PC-9 (cell line): ENCODE measurements at regions not wholly inside any gene's neighbourhood (a gene's known extent, or its start where the extent isn't known, plus 50 kb on each side); places are given as distances from the start of the nearest gene placed in this dataset.
A peak's percentile ranks its signal among the peaks of the same experiment; 100 is the strongest.

ENCODE experiments used
- BruUV-seq: library from RNA; stranded (reverse); fragments of 400-500 nt; replicated peaks from 2 replicates; lab custom pipeline; 2021; lab: Mats Ljungman, UMichigan
- CTCF ChIA-PET: fragments of 300-600 bp; sonication (Branson Sonifier 250); formaldehyde crosslinking; loops from one replicate; lab custom pipeline; 2022; ENCODE audit warnings: antibody characterized with exemption; lab: Charles Lee
- POLR2A ChIA-PET: fragments of 300-600 bp; sonication (Branson Sonifier 250); formaldehyde crosslinking; loops from one replicate; lab custom pipeline; 2022; ENCODE audit warnings: antibody characterized with exemption; ENCODE audit not compliant: unreplicated experiment; lab: Charles Lee
- DNase-seq, 2 experiments: peaks; one replicate each; pipeline versions ENCODE4 v3.0.0 to v3.0.0-alpha.2; 2015 to 2022; ENCODE audit warnings: mixed read lengths in 1 of 2
- H2AFZ ChIP-seq: fragments of 200-600 bp; sonication (generic); 2 replicates; pipeline ENCODE4 v1.8.1; 2017; ENCODE audit warnings: antibody characterized with exemption
- H3F3A ChIP-seq: fragments of 200-600 bp; sonication (generic); 2 replicates; pipeline ENCODE4 v1.8.1; 2017; ENCODE audit warnings: antibody characterized with exemption, mild to moderate bottlenecking, low read depth; ENCODE audit not compliant: insufficient read depth
- H3K27ac ChIP-seq: fragments of 200-600 bp; sonication (generic); 2 replicates; pipeline ENCODE4 v1.6.1; 2016; ENCODE audit warnings: mixed run types
- H3K27me3 ChIP-seq: fragments of 200-600 bp; sonication (generic); 2 replicates; pipeline ENCODE4 v1.6.1; 2016; ENCODE audit warnings: low read depth, mixed run types; ENCODE audit not compliant: insufficient read depth
- H3K36me3 ChIP-seq: fragments of 200-600 bp; sonication (generic); 2 replicates; pipeline ENCODE4 v1.6.1; 2016; ENCODE audit warnings: low read depth, mixed run types
- H3K4me1 ChIP-seq: fragments of 200-600 bp; sonication (generic); replicated peaks from 2 replicates; pipeline ENCODE4 v1.6.1; 2016; ENCODE audit warnings: mixed run types; ENCODE audit not compliant: insufficient read depth
- H3K4me2 ChIP-seq: fragments of 200-600 bp; sonication (generic); 2 replicates; pipeline ENCODE4 v1.6.1; 2017; ENCODE audit warnings: mixed run types
- H3K4me3 ChIP-seq: fragments of 200-600 bp; sonication (generic); 2 replicates; pipeline ENCODE4 v1.6.1; 2016; ENCODE audit warnings: mixed run types
- H3K79me2 ChIP-seq: fragments of 200-600 bp; sonication (generic); 2 replicates; pipeline ENCODE4 v1.6.1; 2017; ENCODE audit warnings: low read depth, mixed run types
- H3K9me2 ChIP-seq: fragments of 200-600 bp; sonication (generic); 2 replicates; pipeline ENCODE4 v1.8.1; 2017; ENCODE audit warnings: mild to moderate bottlenecking; ENCODE audit not compliant: insufficient read depth
- H3K9me3 ChIP-seq: fragments of 200-600 bp; sonication (generic); 2 replicates; pipeline ENCODE4 v1.8.1; 2016; ENCODE audit warnings: low read depth; ENCODE audit not compliant: insufficient read depth
- H4K20me1 ChIP-seq: fragments of 200-600 bp; sonication (generic); 2 replicates; pipeline ENCODE4 v1.8.1; 2017; ENCODE audit not compliant: insufficient read depth
- EZH2 ChIP-seq: fragments of 200-600 bp; sonication (generic); IDR thresholded peaks from 2 replicates; pipeline ENCODE4 v1.8.0; 2017; ENCODE audit warnings: antibody characterized with exemption, low read depth
- intact Hi-C: fragments of 100-400 bp; cut with micrococcal nuclease; formaldehyde crosslinking; loops from one replicate; pipeline ENCODE4 v1.10.0; 2022; ENCODE audit not compliant: unreplicated experiment
- TF ChIP-seq, protein P1 (sequence below): fragments of 200-600 bp; sonication (generic); conservative IDR thresholded peaks from 2 replicates; pipeline ENCODE4 v1.6.1; 2017; ENCODE audit warnings: mixed run types, antibody characterized with exemption, mild to moderate bottlenecking, moderate library complexity

DNA sequence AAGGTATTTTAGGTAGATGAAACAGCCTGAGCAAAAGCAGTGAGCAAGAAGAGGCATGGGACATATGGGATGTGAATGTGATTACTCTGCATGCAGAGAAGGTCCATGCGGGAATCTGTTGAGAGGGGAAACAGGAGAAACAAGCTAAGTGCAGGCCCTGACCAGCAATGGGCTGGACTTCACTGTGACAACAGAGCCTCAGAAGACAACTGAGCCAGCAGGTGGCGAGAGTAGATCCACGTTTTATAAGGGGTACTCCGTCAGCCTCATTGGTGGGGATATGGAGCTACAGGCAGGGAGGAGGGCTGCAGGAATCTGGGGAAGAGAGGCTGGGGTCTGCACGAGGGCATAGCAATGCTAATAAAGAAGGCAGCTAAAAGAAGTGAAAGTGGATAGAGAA lies 405.9 kb upstream of the LMCD1 start:
- H2AFZ ChIP-seq = no peak overlapping the region
- H3K36me3 ChIP-seq = no peaks in the 10 kb centered on the region
- no TSS peak for BruUV-seq
- intact Hi-C loops = no loop called here
- no peak overlapping the region for H3K27ac ChIP-seq
- no peak overlapping the region for H3K4me3 ChIP-seq
- CTCF ChIA-PET = interaction anchor here (1.0 kb wide), 1 partner anchor 322 kb away, joined by 6 read pairs; no protein-coding TSS in a partner anchor
- peak in 1 of 2 experiments; percentile 1 for DNase-seq
- POLR2A ChIA-PET = no interaction called here
- H4K20me1 ChIP-seq = no peaks in the 10 kb centered on the region
- no peaks in the 10 kb centered on the region for H3K27me3 ChIP-seq
- no peaks in the 10 kb centered on the region for H3F3A ChIP-seq
- H3K4me1 ChIP-seq = no peaks in the 10 kb centered on the region
- H3K4me2 ChIP-seq = no peak overlapping the region
- TF ChIP-seq, protein P1, sequence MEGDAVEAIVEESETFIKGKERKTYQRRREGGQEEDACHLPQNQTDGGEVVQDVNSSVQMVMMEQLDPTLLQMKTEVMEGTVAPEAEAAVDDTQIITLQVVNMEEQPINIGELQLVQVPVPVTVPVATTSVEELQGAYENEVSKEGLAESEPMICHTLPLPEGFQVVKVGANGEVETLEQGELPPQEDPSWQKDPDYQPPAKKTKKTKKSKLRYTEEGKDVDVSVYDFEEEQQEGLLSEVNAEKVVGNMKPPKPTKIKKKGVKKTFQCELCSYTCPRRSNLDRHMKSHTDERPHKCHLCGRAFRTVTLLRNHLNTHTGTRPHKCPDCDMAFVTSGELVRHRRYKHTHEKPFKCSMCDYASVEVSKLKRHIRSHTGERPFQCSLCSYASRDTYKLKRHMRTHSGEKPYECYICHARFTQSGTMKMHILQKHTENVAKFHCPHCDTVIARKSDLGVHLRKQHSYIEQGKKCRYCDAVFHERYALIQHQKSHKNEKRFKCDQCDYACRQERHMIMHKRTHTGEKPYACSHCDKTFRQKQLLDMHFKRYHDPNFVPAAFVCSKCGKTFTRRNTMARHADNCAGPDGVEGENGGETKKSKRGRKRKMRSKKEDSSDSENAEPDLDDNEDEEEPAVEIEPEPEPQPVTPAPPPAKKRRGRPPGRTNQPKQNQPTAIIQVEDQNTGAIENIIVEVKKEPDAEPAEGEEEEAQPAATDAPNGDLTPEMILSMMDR = no peak
- no peak for TF ChIP-seq EZH2
- no peaks in the 10 kb centered on the region for H3K9me2 ChIP-seq
- H3K79me2 ChIP-seq = no peaks in the 10 kb centered on the region
- H3K9me3 ChIP-seq = no peaks in the 10 kb centered on the region

DNA sequence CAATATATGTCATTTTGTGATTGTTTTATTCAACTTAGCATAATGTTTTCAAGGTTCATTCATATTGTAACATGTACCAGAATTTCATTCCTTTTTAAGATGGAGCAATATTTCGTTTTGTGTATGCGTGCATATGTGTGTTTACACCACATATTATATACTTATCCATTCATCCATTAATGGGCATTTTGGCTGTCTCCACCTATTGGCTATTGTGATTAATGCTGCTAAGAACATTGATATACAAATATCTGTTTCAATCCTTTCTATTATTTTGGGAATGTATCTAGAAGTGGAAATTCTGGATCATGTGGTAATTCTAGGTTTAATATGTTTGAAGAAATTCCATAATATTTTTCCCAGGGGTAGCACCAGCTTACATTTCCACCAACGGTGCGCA lies 403.9 kb upstream of the LMCD1 start:
- Histone ChIP-seq H3K27ac (no peak overlapping the region), H3K27me3 (peaks cover 8% of the 10 kb centered on the region; the same call in 1 of the 2 replicates), H3K9me3 (no peaks in the 10 kb centered on the region), H3K4me3 (no peak overlapping the region), H3K4me2 (no peak overlapping the region), H3K9me2 (no peaks in the 10 kb centered on the region), H3K36me3 (no peaks in the 10 kb centered on the region), H3K79me2 (no peaks in the 10 kb centered on the region), H4K20me1 (no peaks in the 10 kb centered on the region), H3F3A (no peaks in the 10 kb centered on the region), H3K4me1 (no peaks in the 10 kb centered on the region), H2AFZ (no peak overlapping the region)
- TF ChIP-seq EZH2 = no peak
- TF ChIP-seq, protein P1 = peak; percentile 14; the same call in 1 of the 2 replicates
- ChIA-PET POLR2A (no interaction called here), CTCF (no interaction called here)
- no TSS peak for BruUV-seq
- intact Hi-C loops = no loop called here
- DNase-seq = no peak

DNA sequence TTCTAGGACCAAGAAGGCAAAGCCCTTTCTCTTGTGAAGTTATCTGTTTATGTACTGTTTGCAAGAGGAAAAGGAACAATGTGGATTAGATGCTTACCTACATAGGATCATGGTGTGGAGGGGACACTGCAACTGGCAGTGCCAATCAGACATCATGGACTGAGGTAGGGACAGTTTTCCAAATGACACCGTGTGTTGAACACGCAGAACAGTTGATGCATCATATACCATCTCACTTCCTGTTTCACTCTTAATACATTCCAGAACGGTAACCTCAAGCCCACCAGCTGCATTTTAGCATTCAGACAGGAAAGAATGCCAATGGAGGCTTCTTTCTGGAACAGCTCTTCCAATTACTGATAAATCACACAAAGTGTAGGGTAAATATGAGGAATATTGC lies 397.7 kb upstream of the LMCD1 start:
- no peaks in the 10 kb centered on the region for H4K20me1 ChIP-seq
- H3K4me2 ChIP-seq = no peak overlapping the region
- no peaks in the 10 kb centered on the region for H3K9me2 ChIP-seq
- H3K27ac ChIP-seq = no peak overlapping the region
- H3K4me3 ChIP-seq = no peak overlapping the region
- peaks cover 29% of the 10 kb centered on the region for H3K27me3 ChIP-seq
- intact Hi-C loops = no loop called here
- POLR2A ChIA-PET = no interaction called here
- H3K79me2 ChIP-seq = no peaks in the 10 kb centered on the region
- TF ChIP-seq EZH2 = no peak
- H3F3A ChIP-seq = no peaks in the 10 kb centered on the region
- no peak for DNase-seq
- no peak overlapping the region for H2AFZ ChIP-seq
- no peaks in the 10 kb centered on the region for H3K9me3 ChIP-seq
- CTCF ChIA-PET = no interaction called here
- no TSS peak for BruUV-seq
- H3K36me3 ChIP-seq = no peaks in the 10 kb centered on the region
- no peaks in the 10 kb centered on the region for H3K4me1 ChIP-seq

DNA sequence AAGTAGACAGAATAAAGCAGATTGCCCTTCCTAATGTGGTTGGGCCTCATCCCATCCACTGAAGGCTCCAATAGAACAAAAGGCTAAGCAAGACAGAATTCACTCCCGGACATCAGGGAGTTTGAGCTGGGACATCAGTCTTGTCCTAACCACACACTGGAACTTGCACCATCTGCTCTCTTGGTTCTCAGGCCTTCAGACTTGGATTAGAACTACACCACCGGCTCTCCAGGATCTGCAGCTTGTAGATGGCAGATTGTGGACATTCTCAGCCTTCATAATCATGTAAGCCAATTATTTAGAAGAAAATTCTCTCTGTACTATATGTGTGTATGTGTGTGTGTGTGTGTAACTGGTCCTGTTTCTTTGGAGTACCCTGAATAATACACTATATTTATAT lies 394.7 kb upstream of the LMCD1 start:
- H3K79me2 ChIP-seq = no peaks in the 10 kb centered on the region
- BruUV-seq = no TSS peak
- H4K20me1 ChIP-seq = no peaks in the 10 kb centered on the region
- H2AFZ ChIP-seq = no peak overlapping the region
- no peak for DNase-seq
- no peaks in the 10 kb centered on the region for H3K36me3 ChIP-seq
- H3K9me3 ChIP-seq = no peaks in the 10 kb centered on the region
- ChIA-PET CTCF (no interaction called here), POLR2A (no interaction called here)
- H3K9me2 ChIP-seq = no peaks in the 10 kb centered on the region
- no peaks in the 10 kb centered on the region for H3F3A ChIP-seq
- H3K4me2 ChIP-seq = no peak overlapping the region
- no peaks in the 10 kb centered on the region for H3K4me1 ChIP-seq
- TF ChIP-seq, protein P1 = no peak
- no peak for TF ChIP-seq EZH2
- intact Hi-C loops = no loop called here
- peaks cover 29% of the 10 kb centered on the region for H3K27me3 ChIP-seq
- H3K27ac ChIP-seq = no peak overlapping the region
- no peak overlapping the region for H3K4me3 ChIP-seq
